ENCODE measurements at regions not wholly inside any gene's neighbourhood (a gene's known extent, or its start where the extent isn't known, plus 50 kb on each side); places are given as distances from the start of the nearest gene placed in this dataset.

- ChIA-PET CTCF (no interaction called here), POLR2A (no interaction called here)
- H3K27me3 ChIP-seq (ENCODE audit: control insufficient read depth in 2 of 2, insufficient read depth in 2 of 2, low read length in 2 of 2), result no peaks in the 10 kb centered on the region
- H2AFZ ChIP-seq (ENCODE audit: low read depth, low read length), result no peak overlapping the region
- intact Hi-C loops (cut with micrococcal nuclease) (no loop called here), dilution Hi-C loops (cut with MboI; ENCODE audit: extremely low pct_ligation_motif_present, low sequenced_read_pairs) (no loop called here)
- H3K9me1 ChIP-seq (replicated peaks; ENCODE audit: control insufficient read depth, extremely low read depth, insufficient read depth, low read length), result no peaks in the 10 kb centered on the region
- no peak overlapping the region for H3K4me2 ChIP-seq (ENCODE audit: insufficient read depth, low read length)
- no peaks in the 10 kb centered on the region for H3K9me3 ChIP-seq (replicated peaks; ENCODE audit: control insufficient read depth, insufficient read depth, low read length)
- H3K36me3 ChIP-seq (ENCODE audit: control insufficient read depth in 2 of 2, extremely low read depth in 1 of 2, insufficient read depth in 2 of 2, low read length in 2 of 2), result no peaks in the 10 kb centered on the region
- no peak for TF ChIP-seq MYC (IDR thresholded peaks at IDR 0.05; ENCODE audit: low read depth, low read length)
- no peak for TF ChIP-seq JUN (IDR thresholded peaks at IDR 0.05; ENCODE audit: borderline replicate concordance, insufficient read depth, insufficient read length, low read depth)
- no peak for TF ChIP-seq GATA2 (IDR thresholded peaks at IDR 0.05; ENCODE audit: insufficient read depth, insufficient read length, low read depth, low read length)
- DNase-seq (ENCODE audit: low read depth, low spot score) (no peak), FAIRE-seq (no peak)
- no peaks in the 10 kb centered on the region for H4K20me1 ChIP-seq (replicated peaks; ENCODE audit: control insufficient read depth, extremely low read depth, insufficient read depth, low read length)
- no peaks in the 10 kb centered on the region for H3K4me1 ChIP-seq (ENCODE audit: control insufficient read depth, extremely low read depth, insufficient read depth, low read length)
- no peak overlapping the region for H3K9ac ChIP-seq (replicated peaks; ENCODE audit: extremely low read depth, insufficient read depth, low read length)
- no TSS peak for BruUV-seq (replicated peaks)
- H3K4me3 ChIP-seq (replicated peaks in 1 of 3; ENCODE audit: insufficient read depth in 1 of 3, low read depth in 1 of 3, low read length in 3 of 3), result no peak overlapping the region
- H3K79me2 ChIP-seq (ENCODE audit: control insufficient read depth, insufficient read depth, low read length), result no peaks in the 10 kb centered on the region
- no peak overlapping the region for H3K27ac ChIP-seq (ENCODE audit: insufficient read depth, low read depth, low read length)
These were observed 243.4 kb upstream of the SEMA3C start for GRCh38 chr7:81162234-81162633.

GRCh38 chr7:81161451-81162075 lies 242.7 kb upstream of the SEMA3C start:
- H4K20me1 ChIP-seq (replicated peaks; ENCODE audit: control insufficient read depth, extremely low read depth, insufficient read depth, low read length), result no peaks in the 10 kb centered on the region
- H2AFZ ChIP-seq (ENCODE audit: low read depth, low read length), result no peak overlapping the region
- H3K36me3 ChIP-seq (ENCODE audit: control insufficient read depth in 2 of 2, extremely low read depth in 1 of 2, insufficient read depth in 2 of 2, low read length in 2 of 2), result no peaks in the 10 kb centered on the region
- H3K9me3 ChIP-seq (replicated peaks; ENCODE audit: control insufficient read depth, insufficient read depth, low read length), result no peaks in the 10 kb centered on the region
- H3K79me2 ChIP-seq (ENCODE audit: control insufficient read depth, insufficient read depth, low read length), result no peaks in the 10 kb centered on the region
- FAIRE-seq (no peak), DNase-seq (ENCODE audit: low read depth, low spot score) (no peak)
- no peaks in the 10 kb centered on the region for H3K4me1 ChIP-seq (ENCODE audit: control insufficient read depth, extremely low read depth, insufficient read depth, low read length)
- BruUV-seq (replicated peaks), result no TSS peak
- no peak overlapping the region for H3K9ac ChIP-seq (replicated peaks; ENCODE audit: extremely low read depth, insufficient read depth, low read length)
- no peak overlapping the region for H3K27ac ChIP-seq (ENCODE audit: insufficient read depth, low read depth, low read length)
- dilution Hi-C loops (cut with MboI; ENCODE audit: extremely low pct_ligation_motif_present, low sequenced_read_pairs) (no loop called here), intact Hi-C loops (cut with micrococcal nuclease) (no loop called here)
- ChIA-PET POLR2A (no interaction called here), CTCF (no interaction called here)
- no peaks in the 10 kb centered on the region for H3K9me1 ChIP-seq (replicated peaks; ENCODE audit: control insufficient read depth, extremely low read depth, insufficient read depth, low read length)
- TF ChIP-seq, protein P1, sequence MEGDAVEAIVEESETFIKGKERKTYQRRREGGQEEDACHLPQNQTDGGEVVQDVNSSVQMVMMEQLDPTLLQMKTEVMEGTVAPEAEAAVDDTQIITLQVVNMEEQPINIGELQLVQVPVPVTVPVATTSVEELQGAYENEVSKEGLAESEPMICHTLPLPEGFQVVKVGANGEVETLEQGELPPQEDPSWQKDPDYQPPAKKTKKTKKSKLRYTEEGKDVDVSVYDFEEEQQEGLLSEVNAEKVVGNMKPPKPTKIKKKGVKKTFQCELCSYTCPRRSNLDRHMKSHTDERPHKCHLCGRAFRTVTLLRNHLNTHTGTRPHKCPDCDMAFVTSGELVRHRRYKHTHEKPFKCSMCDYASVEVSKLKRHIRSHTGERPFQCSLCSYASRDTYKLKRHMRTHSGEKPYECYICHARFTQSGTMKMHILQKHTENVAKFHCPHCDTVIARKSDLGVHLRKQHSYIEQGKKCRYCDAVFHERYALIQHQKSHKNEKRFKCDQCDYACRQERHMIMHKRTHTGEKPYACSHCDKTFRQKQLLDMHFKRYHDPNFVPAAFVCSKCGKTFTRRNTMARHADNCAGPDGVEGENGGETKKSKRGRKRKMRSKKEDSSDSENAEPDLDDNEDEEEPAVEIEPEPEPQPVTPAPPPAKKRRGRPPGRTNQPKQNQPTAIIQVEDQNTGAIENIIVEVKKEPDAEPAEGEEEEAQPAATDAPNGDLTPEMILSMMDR (IDR thresholded peaks at IDR 0.05; ENCODE audit: extremely low read depth in 1 of 2, insufficient read depth in 1 of 2, low read depth in 1 of 2, low read length in 2 of 2), result no peak
- no peak for TF ChIP-seq POLR2A (IDR thresholded peaks at IDR 0.05; ENCODE audit: low read depth, low read length)
- no peak overlapping the region for H3K4me2 ChIP-seq (ENCODE audit: insufficient read depth, low read length)
- no peaks in the 10 kb centered on the region for H3K27me3 ChIP-seq (ENCODE audit: control insufficient read depth in 2 of 2, insufficient read depth in 2 of 2, low read length in 2 of 2)
- no peak overlapping the region for H3K4me3 ChIP-seq (replicated peaks in 1 of 3; ENCODE audit: insufficient read depth in 1 of 3, low read depth in 1 of 3, low read length in 3 of 3)
